NCI-H146 (cell line): ENCODE measurements at regions not wholly inside any gene's neighbourhood (a gene's known extent, or its start where the extent isn't known, plus 50 kb on each side); places are given as distances from the start of the nearest gene placed in this dataset.
A peak's percentile ranks its signal among the peaks of the same experiment; 100 is the strongest.

Source experiments
- DNase-seq: peaks from one replicate; lab custom pipeline; 2025; lab: John Stamatoyannopoulos, UW

- DNase-seq = no peak
Measured at GRCh38 chr5:31098811-31099210, 94.7 kb upstream of the CDH6 start.

- DNase-seq = no peak
Measured at GRCh38 chr5:31097851-31098250, 95.6 kb upstream of the CDH6 start.

- no peak for DNase-seq
Measured at GRCh38 chr5:31096238-31096865, 97.1 kb upstream of the CDH6 start.

DNA sequence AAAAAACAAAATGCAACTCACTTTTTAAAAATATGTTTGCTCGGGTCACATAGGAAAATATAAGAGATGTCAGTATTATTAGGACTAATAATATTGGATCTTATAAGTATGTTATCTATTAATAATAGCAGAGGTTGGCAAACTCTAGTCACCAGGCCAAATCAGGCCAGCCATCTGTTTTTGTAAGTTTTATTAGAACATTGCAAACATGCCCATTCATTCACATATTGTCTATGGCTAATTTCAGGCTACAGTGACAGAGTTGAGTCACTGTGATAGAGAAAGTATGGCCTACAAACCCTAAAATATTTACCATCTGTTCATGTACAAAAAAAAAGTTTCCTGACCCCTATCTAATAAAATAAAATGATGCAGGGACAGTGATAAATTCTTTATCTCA lies 97.7 kb upstream of the CDH6 start:
- DNase-seq = no peak

GRCh38 chr5:31091501-31091900 lies 102.0 kb upstream of the CDH6 start:
- no peak for DNase-seq

GRCh38 chr5:31090467-31090866 lies 103.0 kb upstream of the CDH6 start:
- no peak for DNase-seq

DNA sequence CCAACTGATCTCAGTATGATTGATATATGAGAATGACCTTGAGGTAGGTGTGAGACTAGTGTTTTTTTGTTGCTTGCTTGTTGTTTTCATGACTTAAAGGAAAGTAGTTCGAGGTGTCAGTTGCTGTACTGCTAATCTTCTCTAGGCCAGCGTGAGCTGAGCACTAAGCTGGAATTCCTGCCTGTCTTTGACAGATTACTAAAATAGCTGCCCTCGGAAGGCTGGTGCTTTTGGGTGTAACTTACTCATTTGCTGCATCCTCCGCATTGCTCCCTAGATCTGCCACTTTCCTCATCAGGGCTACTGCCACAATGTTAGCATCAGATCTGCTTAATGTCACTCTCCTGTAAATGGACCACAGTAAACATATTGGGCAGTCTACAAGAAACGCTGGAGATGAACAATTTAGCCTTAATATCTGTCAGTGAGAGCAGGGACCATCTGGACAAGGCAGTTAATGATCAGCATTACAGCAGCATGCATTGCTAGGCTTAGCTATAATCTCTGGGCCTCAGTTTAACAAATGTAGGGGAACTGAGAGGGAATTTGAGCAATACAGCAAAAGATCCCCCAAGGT lies 106.6 kb upstream of the CDH6 start:
- no peak for DNase-seq

- no peak for DNase-seq
Measured at GRCh38 chr5:31084871-31085270, 108.6 kb upstream of the CDH6 start.

DNA sequence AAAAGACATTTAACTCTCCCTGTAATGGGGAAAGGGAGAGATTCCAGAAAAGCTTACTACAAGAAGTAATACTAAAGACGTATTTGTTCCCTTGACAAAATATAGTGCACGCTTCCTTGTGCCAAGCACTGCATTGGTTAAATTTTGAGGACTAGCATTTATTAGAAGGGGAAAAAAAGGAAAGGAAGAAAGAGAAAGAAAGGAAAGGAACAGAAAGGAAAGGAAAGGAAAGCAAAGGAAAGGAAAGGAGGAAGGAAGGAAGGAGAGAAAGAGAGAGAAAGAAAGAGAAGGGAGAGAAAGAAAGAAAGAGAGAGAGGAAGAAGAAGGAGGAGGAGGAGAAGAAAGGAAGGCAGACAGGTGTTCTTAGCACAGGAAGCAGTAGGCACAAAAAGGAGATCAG lies 110.1 kb upstream of the CDH6 start:
- DNase-seq = no peak

- DNase-seq = no peak
Measured at GRCh38 chr5:31079668-31080067, 113.8 kb upstream of the CDH6 start.

GRCh38 chr5:31078956-31079355 lies 114.5 kb upstream of the CDH6 start:
- DNase-seq = no peak

DNA sequence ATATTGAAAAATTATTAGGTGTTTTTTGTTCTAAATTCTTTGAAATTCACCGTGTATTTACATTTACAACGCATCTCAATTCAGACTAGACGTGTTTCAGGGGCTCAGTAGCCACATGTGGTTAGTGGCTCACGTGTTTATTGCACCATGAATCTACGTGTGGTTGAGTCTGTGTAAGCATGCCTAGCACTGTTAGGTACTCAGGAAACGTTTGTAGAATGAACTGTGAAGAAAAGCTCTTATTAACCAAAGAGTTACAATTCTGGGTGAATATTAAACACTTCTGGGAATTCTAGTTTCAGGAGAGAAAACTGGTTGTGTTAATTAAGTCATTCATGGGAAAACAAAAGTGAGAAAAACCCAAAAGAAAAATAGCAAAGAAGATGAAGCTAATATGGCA lies 117.5 kb upstream of the CDH6 start:
- no peak for DNase-seq

DNA sequence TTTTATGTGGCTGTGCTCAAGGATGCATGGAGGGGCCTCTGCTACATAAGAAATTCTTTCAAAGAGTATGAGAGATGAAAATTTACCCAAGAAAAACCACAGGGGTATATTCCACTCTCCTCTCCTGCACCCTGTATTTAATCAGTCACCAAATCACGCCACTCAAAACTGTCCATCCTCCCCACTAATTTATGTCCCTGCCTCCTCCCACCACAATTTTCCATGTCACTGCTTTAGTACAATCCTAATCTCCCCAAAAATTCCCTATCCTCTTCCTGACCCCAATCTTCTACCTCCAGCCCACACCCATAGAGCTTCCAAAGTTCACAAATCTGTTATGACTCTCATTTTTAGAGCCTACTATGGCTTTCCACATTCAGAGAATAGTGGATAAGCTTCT lies 125.2 kb upstream of the CDH6 start:
- no peak for DNase-seq

- DNase-seq = no peak
Measured at GRCh38 chr5:31066655-31067328, 126.7 kb upstream of the CDH6 start.

- no peak for DNase-seq
Measured at GRCh38 chr5:31064215-31064614, 129.3 kb upstream of the CDH6 start.

DNA sequence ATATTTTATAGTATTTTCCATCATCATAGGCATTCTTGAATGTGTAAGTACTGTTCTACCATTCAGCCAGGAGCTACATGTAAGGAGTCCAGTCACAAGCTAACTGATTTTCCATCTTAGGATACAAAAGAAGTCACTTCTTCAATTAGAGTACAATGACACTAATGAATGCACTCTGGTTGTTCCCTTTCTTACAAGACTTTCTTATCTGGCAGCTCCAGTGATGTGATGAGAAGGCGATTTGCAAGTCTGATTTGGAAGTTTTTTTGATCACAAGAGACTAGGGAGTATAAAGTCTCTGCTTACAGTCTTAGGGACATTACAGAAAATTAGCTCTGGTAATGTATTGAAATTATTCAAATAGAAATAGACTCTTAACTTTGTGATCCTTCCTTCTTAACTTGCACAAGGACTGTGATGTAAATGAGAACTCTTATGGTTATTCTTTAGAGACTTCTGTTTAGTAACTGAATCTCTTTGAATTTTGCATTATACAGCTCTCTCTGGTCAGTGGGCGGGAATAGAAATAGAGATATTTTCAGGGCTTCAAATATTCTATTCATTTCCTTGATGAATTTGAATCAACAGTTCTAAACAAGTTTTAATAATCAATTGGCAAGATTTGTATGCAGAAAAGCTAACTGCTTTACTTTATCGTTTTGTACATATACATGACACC lies 130.4 kb upstream of the CDH6 start:
- no peak for DNase-seq

- no peak for DNase-seq
Measured at GRCh38 chr5:31059889-31060288, 133.6 kb upstream of the CDH6 start.

DNA sequence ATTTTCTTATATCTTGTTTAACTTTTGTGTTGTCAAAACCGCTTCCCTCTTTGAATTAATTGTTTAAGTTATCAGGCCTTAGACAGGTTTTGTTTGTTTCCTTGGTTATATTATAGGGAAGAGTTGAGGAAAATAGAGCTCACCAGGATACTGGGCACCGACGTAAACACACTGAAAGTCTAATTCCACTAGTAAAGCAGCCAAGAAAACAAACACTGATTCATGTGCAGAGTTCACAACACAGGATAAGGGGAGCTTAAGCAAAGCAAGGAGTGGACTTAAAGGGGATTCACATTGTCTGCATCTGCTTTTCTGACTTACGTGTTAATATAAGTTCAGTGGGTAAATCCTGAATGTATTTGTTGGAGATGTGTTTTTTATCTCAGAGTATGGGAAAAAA lies 139.0 kb upstream of the CDH6 start:
- DNase-seq = no peak

DNA sequence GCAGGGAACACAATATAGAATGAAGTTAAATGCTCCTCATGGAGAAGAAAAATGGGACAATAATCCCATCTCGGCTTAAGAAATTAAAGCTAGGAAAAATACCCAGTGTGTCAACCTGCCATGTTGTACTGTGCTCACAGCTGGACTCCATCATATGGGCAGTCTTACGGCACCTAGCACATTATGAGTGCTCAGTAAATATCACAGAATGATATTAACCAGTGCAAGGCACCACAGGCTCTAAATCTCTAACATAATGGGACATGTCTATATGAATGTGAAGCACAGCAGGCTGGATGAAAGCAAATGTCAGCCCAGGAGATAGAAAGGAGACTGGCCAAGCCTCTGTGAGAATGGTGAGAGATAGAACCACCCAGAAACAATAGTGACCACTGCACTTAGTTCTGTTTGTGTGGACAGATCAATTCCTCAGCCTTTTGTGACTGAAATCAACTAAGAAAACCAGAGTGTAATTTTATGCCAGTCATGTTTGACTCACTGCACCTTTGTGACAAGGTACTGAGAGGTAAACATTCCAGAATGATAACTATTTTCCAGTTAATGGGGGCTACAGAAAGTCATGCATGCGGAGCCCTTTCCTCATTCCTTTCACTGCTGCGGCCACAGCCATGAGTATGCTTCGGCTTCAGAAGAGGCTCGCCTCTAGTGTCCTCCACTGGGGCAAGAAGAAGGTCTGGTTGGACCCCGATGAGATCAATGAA lies 140.4 kb upstream of the CDH6 start:
- peak; percentile 43 for DNase-seq

- no peak for DNase-seq
Measured at GRCh38 chr5:31051316-31051715, 142.2 kb upstream of the CDH6 start.

GRCh38 chr5:31049936-31050704 lies 143.4 kb upstream of the CDH6 start:
- peak; percentile 1 for DNase-seq

- no peak for DNase-seq
Measured at GRCh38 chr5:31049461-31049860, 144.0 kb upstream of the CDH6 start.
